IMR-90 (cell line): ENCODE measurements at regions not wholly inside any gene's neighbourhood (a gene's known extent, or its start where the extent isn't known, plus 50 kb on each side); places are given as distances from the start of the nearest gene placed in this dataset.

Source experiments
- ATAC-seq: fragments of 200-7000 bp; cut with Tn5 transposase; 2 replicates; pipeline ENCODE4 v1.9.1; 2020; ENCODE audit warnings: low read depth, mild to moderate bottlenecking, moderate library complexity
- BruUV-seq: library from RNA; stranded (reverse); fragments of 400-500 nt; replicated peaks from 2 replicates; lab custom pipeline; 2021; lab: Mats Ljungman, UMichigan
- CTCF ChIA-PET: fragments of 300-600 bp; formaldehyde crosslinking; extraction: SDS; loops from one replicate; lab custom pipeline; 2021; ENCODE audit warnings: antibody characterized with exemption; lab: Yijun Ruan, JAX
- POLR2A ChIA-PET: fragments of 300-600 bp; sonication (Branson Sonifier 250); formaldehyde crosslinking; loops from one replicate; lab custom pipeline; 2022; ENCODE audit warnings: antibody characterized with exemption; ENCODE audit not compliant: unreplicated experiment; lab: Charles Lee
- DNase-seq: peaks from one replicate; pipeline ENCODE4 v3.0.0; 2013
- H2AFZ ChIP-seq: replicated peaks from 2 replicates; pipeline ENCODE3; 2013; ENCODE audit warnings: low read length, mild to moderate bottlenecking; ENCODE audit not compliant: poor library complexity
- H2AK5ac ChIP-seq: 2 replicates; pipeline ENCODE4 v1.6.1; 2013; ENCODE audit warnings: low read depth, low read length, inconsistent platforms
- H2AK9ac ChIP-seq: replicated peaks from 2 replicates; pipeline ENCODE3; 2013; ENCODE audit warnings: mild to moderate bottlenecking, low read depth, low read length, moderate library complexity; ENCODE audit not compliant: poor library complexity
- H2BK120ac ChIP-seq: 2 replicates; pipeline ENCODE4 v1.6.1; 2013; ENCODE audit warnings: low read depth, low read length, inconsistent platforms
- H2BK15ac ChIP-seq: 3 replicates; pipeline ENCODE4 v1.6.1; 2013; ENCODE audit warnings: low read depth, low read length, inconsistent platforms
- H2BK20ac ChIP-seq: 2 replicates; pipeline ENCODE4 v1.6.1; 2013; ENCODE audit warnings: low read depth, mild to moderate bottlenecking, inconsistent platforms, low read length, moderate library complexity
- H2BK5ac ChIP-seq: 2 replicates; pipeline ENCODE4 v1.6.1; 2013; ENCODE audit warnings: mild to moderate bottlenecking, low read depth, low read length, inconsistent platforms; ENCODE audit not compliant: poor library complexity, severe bottlenecking
- H3K14ac ChIP-seq: replicated peaks from 2 replicates; pipeline ENCODE4 v1.6.1; 2013; ENCODE audit warnings: low read depth, low read length, inconsistent platforms
- H3K18ac ChIP-seq: 2 replicates; pipeline ENCODE4 v1.6.1; 2013; ENCODE audit warnings: low read depth, low read length, control low read depth
- H3K23ac ChIP-seq: 2 replicates; pipeline ENCODE4 v1.6.1; 2013; ENCODE audit warnings: low read depth, low read length, inconsistent platforms
- H3K27ac ChIP-seq: 2 replicates; pipeline ENCODE4 v1.5.1; 2013; ENCODE audit warnings: mild to moderate bottlenecking, control low read depth, low read length; ENCODE audit not compliant: insufficient read depth
- H3K27me3 ChIP-seq: 2 replicates; pipeline ENCODE4 v1.6.1; 2013; ENCODE audit warnings: low read length; ENCODE audit not compliant: control insufficient read depth, insufficient read depth
- H3K36me3 ChIP-seq: 2 replicates; pipeline ENCODE4 v1.6.1; 2013; ENCODE audit warnings: low read length, mixed read lengths; ENCODE audit not compliant: control insufficient read depth, insufficient read depth
- H3K4ac ChIP-seq: 2 replicates; pipeline ENCODE4 v1.6.1; 2013; ENCODE audit warnings: low read depth, low read length, inconsistent platforms
- H3K4me1 ChIP-seq: 2 replicates; pipeline ENCODE4 v1.6.1; 2013; ENCODE audit warnings: low read length, mixed read lengths; ENCODE audit not compliant: control insufficient read depth, insufficient read depth
- H3K4me2 ChIP-seq: 2 replicates; pipeline ENCODE4 v1.6.1; 2013; ENCODE audit warnings: low read depth, mild to moderate bottlenecking, control low read depth, low read length, moderate library complexity
- H3K4me3 ChIP-seq: 2 replicates; pipeline ENCODE4 v1.5.1; 2013; ENCODE audit warnings: low read depth, mild to moderate bottlenecking, control low read depth, low read length, moderate library complexity; ENCODE audit not compliant: insufficient read depth
- H3K56ac ChIP-seq: 2 replicates; pipeline ENCODE4 v1.6.1; 2013; ENCODE audit warnings: low read length, inconsistent platforms; ENCODE audit not compliant: insufficient read depth; ENCODE audit errors: extremely low read depth
- H3K79me1 ChIP-seq, 2 experiments: 2 replicates each; pipeline ENCODE4 v1.6.1; 2013; ENCODE audit warnings: low read length in 2 of 2, inconsistent platforms in 1 of 2, low read depth in 1 of 2
- H3K9ac ChIP-seq: 2 replicates; pipeline ENCODE4 v1.6.1; 2013; ENCODE audit warnings: low read depth, low read length, control low read depth
- H3K9me1 ChIP-seq: 2 replicates; pipeline ENCODE4 v1.6.1; 2013; ENCODE audit warnings: low read length, inconsistent platforms; ENCODE audit not compliant: insufficient read depth
- H3K9me3 ChIP-seq: 2 replicates; pipeline ENCODE4 v1.6.1; 2013; ENCODE audit warnings: low read length; ENCODE audit not compliant: control insufficient read depth, insufficient read depth
- H4K20me1 ChIP-seq: 2 replicates; pipeline ENCODE4 v1.6.1; 2013; ENCODE audit warnings: low read length, inconsistent platforms; ENCODE audit not compliant: insufficient read depth
- H4K5ac ChIP-seq: 2 replicates; pipeline ENCODE4 v1.6.1; 2013; ENCODE audit warnings: mild to moderate bottlenecking, low read depth, low read length, control low read depth
- H4K8ac ChIP-seq, 2 experiments: 2 replicates each; pipeline ENCODE4 v1.6.1; 2013; ENCODE audit warnings: low read depth in 2 of 2, low read length in 2 of 2, control low read depth in 1 of 2, inconsistent platforms in 1 of 2
- H4K91ac ChIP-seq: 2 replicates; pipeline ENCODE4 v1.6.1; 2013; ENCODE audit warnings: low read depth, low read length, inconsistent platforms; ENCODE audit not compliant: insufficient read depth
- FOS ChIP-seq: fragments of 150-350 bp; IDR thresholded peaks from 2 replicates; pipeline ENCODE4 v1.6.1; 2016; ENCODE audit warnings: low read depth, low read length
- MAZ ChIP-seq: IDR thresholded peaks from 2 replicates; pipeline ENCODE4 v1.6.1; 2012; ENCODE audit warnings: low read depth, mild to moderate bottlenecking, low read length, improper control_type of control experiment, moderate library complexity, borderline replicate concordance
- NFE2L2 ChIP-seq: fragments of 150-350 bp; IDR thresholded peaks from 2 replicates; pipeline ENCODE4 v1.6.1; 2016; ENCODE audit warnings: low read depth, mild to moderate bottlenecking, low read length
- WGBS, 2 experiments: methylation state at CpG; one replicate each; pipeline versions ENCODE4 v1.1.5 to v1.1.7; 2013; ENCODE audit warnings: missing lambda C conversion rate in 2 of 2; ENCODE audit not compliant: insufficient read length in 1 of 2; ENCODE audit errors: extremely low coverage in 2 of 2; 5-methylcytosine and 5-hydroxymethylcytosine counted together
- dilution Hi-C: fragments of 300-500 bp; cut with HindIII; formaldehyde crosslinking; loops from one replicate; pipeline ENCODE4 v1.14.3; 2018; ENCODE audit warnings: low sequenced_read_pairs; ENCODE audit not compliant: unreplicated experiment
- in situ Hi-C: fragments of 300-500 bp; cut with MboI; formaldehyde crosslinking; loops from 3 replicates; pipeline ENCODE4 v1.14.3; 2019; ENCODE audit warnings: low sequenced_read_pairs, inconsistent platforms, mixed read lengths
- intact Hi-C: fragments of 100-400 bp; cut with micrococcal nuclease; formaldehyde crosslinking; loops from 2 replicates; pipeline ENCODE4 v1.10.0; 2022

- H3K56ac ChIP-seq, result no peak overlapping the region
- H4K8ac ChIP-seq, result no peak overlapping the region
- H3K4me2 ChIP-seq, result no peak overlapping the region
- H3K36me3 ChIP-seq, result no peaks in the 10 kb centered on the region
- no peak overlapping the region for H4K91ac ChIP-seq
- H2AK5ac ChIP-seq, result no peak overlapping the region
- H4K5ac ChIP-seq, result no peak overlapping the region
- ATAC-seq (no peak), DNase-seq (no peak)
- no peak overlapping the region for H3K23ac ChIP-seq
- H2BK20ac ChIP-seq, result no peak overlapping the region
- H2BK15ac ChIP-seq, result no peak overlapping the region
- ChIA-PET CTCF (no interaction called here), POLR2A (no interaction called here)
- H3K9me3 ChIP-seq, result no peaks in the 10 kb centered on the region
- peaks cover 4% of the 10 kb centered on the region; the same call in 1 of the 2 replicates for H3K9me1 ChIP-seq
- no peak overlapping the region for H3K14ac ChIP-seq
- BruUV-seq, result no TSS peak
- no peak overlapping the region for H3K18ac ChIP-seq
- H2BK5ac ChIP-seq, result no peak overlapping the region
- H3K27ac ChIP-seq, result no peak overlapping the region
- WGBS, 2 experiments, result no CpG with 5 or more reads among the region's 2 CpGs
- no peak overlapping the region for H2AK9ac ChIP-seq
- H3K79me1 ChIP-seq, result no peaks in the 10 kb centered on the region
- H4K20me1 ChIP-seq, result no peaks in the 10 kb centered on the region
- dilution Hi-C loops (no loop called here), intact Hi-C loops (no loop called here), in situ Hi-C loops (no loop called here)
- no peak overlapping the region for H2BK120ac ChIP-seq
- peaks cover 17% of the 10 kb centered on the region for H3K4me1 ChIP-seq
- no peak overlapping the region for H2AFZ ChIP-seq
- no peak overlapping the region for H3K4me3 ChIP-seq
- H3K27me3 ChIP-seq, result no peaks in the 10 kb centered on the region
- H3K9ac ChIP-seq, result no peak overlapping the region
- TF ChIP-seq NFE2L2, result no peak
- TF ChIP-seq MAZ, result no peak
- no peak for TF ChIP-seq FOS
- H3K4ac ChIP-seq, result no peak overlapping the region
Measured at GRCh38 chr21:29236201-29236600, 62.5 kb upstream of the BACH1 start.
